Immature natural killer cell (primary cell): ENCODE measurements at regions not wholly inside any gene's neighbourhood (a gene's known extent, or its start where the extent isn't known, plus 50 kb on each side); places are given as distances from the start of the nearest gene placed in this dataset.
"Not testable (repeated sequence)": the region's sequence is repeated elsewhere in the genome, so short reads cannot be mapped to it uniquely, and the experiment has no call there.

Source experiments
- DNase-seq, 3 donors: peaks; one replicate each; pipeline ENCODE4 v3.0.0; 2022; ENCODE audit warnings: mixed read lengths in 1 of 3
- H3K27ac Mint-ChIP-seq, 6 donors: one replicate each; pipeline ENCODE4 v1.8.0; 2020; ENCODE audit warnings: mixed read lengths in 6 of 6, mild to moderate bottlenecking in 5 of 6, inconsistent platforms in 4 of 6, moderate library complexity in 3 of 6
- H3K27me3 Mint-ChIP-seq, 3 donors: one replicate each; pipeline ENCODE4 v1.8.0; 2020 to 2021; ENCODE audit warnings: low read depth in 3 of 3, mild to moderate bottlenecking in 3 of 3, mixed read lengths in 3 of 3, moderate library complexity in 3 of 3, inconsistent platforms in 1 of 3
- H3K36me3 Mint-ChIP-seq, 3 donors: one replicate each; pipeline ENCODE4 v1.8.0; 2020; ENCODE audit warnings: mixed read lengths in 3 of 3, inconsistent platforms in 2 of 3, mild to moderate bottlenecking in 2 of 3
- H3K4me1 Mint-ChIP-seq, 2 donors: one replicate each; pipeline ENCODE4 v1.8.0; 2020; ENCODE audit warnings: inconsistent platforms in 2 of 2, mild to moderate bottlenecking in 2 of 2, mixed read lengths in 2 of 2, moderate library complexity in 1 of 2
- H3K4me3 Mint-ChIP-seq, 5 donors: one replicate each; pipeline ENCODE4 v1.8.0; 2020; ENCODE audit warnings: mild to moderate bottlenecking in 5 of 5, mixed read lengths in 5 of 5, inconsistent platforms in 3 of 5, moderate library complexity in 3 of 5
- H3K9me3 Mint-ChIP-seq, 6 donors: one replicate each; pipeline ENCODE4 v1.8.0; 2020; ENCODE audit warnings: mild to moderate bottlenecking in 6 of 6, mixed read lengths in 6 of 6, inconsistent platforms in 4 of 6, moderate library complexity in 3 of 6

- H3K4me1 Mint-ChIP-seq, H3K9me3 Mint-ChIP-seq, H3K36me3 Mint-ChIP-seq, H3K27ac Mint-ChIP-seq, H3K4me3 Mint-ChIP-seq, DNase-seq, H3K27me3 Mint-ChIP-seq: not testable (repeated sequence)
Observed at GRCh38 chrX:140114059-140114458, 148.7 kb upstream of the CXorf66 start.

- H3K27me3 Mint-ChIP-seq = peaks cover 4 to 13% (median 4%) of the 10 kb centered on the region in 3 donors
- H3K27ac Mint-ChIP-seq = no peak overlapping the region
- H3K4me3 Mint-ChIP-seq = no peak overlapping the region
- no peaks in the 10 kb centered on the region for H3K4me1 Mint-ChIP-seq
- DNase-seq = no peak
- H3K36me3 Mint-ChIP-seq = no peaks in the 10 kb centered on the region
- H3K9me3 Mint-ChIP-seq = no peaks in the 10 kb centered on the region
Observed at GRCh38 chrX:140110081-140110650, 144.8 kb upstream of the CXorf66 start.

- Mint-ChIP-seq H3K4me3 (no peak overlapping the region), H3K27me3 (peaks cover 0 to 18% (median 4%) of the 10 kb centered on the region in 3 donors), H3K36me3 (no peaks in the 10 kb centered on the region), H3K27ac (no peak overlapping the region), H3K4me1 (no peaks in the 10 kb centered on the region), H3K9me3 (no peaks in the 10 kb centered on the region)
- no peak for DNase-seq
Observed at GRCh38 chrX:140104760-140105159, 139.4 kb upstream of the CXorf66 start.

- H3K27ac Mint-ChIP-seq = no peak overlapping the region
- H3K4me1 Mint-ChIP-seq = no peaks in the 10 kb centered on the region
- DNase-seq = no peak
- no peak overlapping the region for H3K4me3 Mint-ChIP-seq
- H3K36me3 Mint-ChIP-seq = no peaks in the 10 kb centered on the region
- H3K9me3 Mint-ChIP-seq = no peaks in the 10 kb centered on the region
- peaks cover 0 to 10% (median 2%) of the 10 kb centered on the region in 3 donors for H3K27me3 Mint-ChIP-seq
Observed at GRCh38 chrX:140099221-140099620, 133.9 kb upstream of the CXorf66 start.

- H3K27ac Mint-ChIP-seq = no peak overlapping the region
- peaks cover 0 to 1% (median 0%) of the 10 kb centered on the region in 6 donors for H3K9me3 Mint-ChIP-seq
- H3K27me3 Mint-ChIP-seq = peaks cover 2 to 6% (median 5%) of the 10 kb centered on the region in 3 donors
- no peak for DNase-seq
- peak overlapping the region; percentile 8 to 46 (median 21) for H3K4me3 Mint-ChIP-seq
- peaks cover 9 to 10% of the 10 kb centered on the region in 2 donors for H3K4me1 Mint-ChIP-seq
- H3K36me3 Mint-ChIP-seq = no peaks in the 10 kb centered on the region
Observed at GRCh38 chrX:140092121-140092520, 126.8 kb upstream of the CXorf66 start.

GRCh38 chrX:140091125-140091886 is 126.0 kb upstream of the CXorf66 start:
- H3K4me1 Mint-ChIP-seq = peaks cover 9 to 10% of the 10 kb centered on the region in 2 donors
- H3K4me3 Mint-ChIP-seq = peak overlapping the region; percentile 21 to 68 (median 51)

GRCh38 chrX:140090800-140091124 is 125.4 kb upstream of the CXorf66 start:
- H3K4me3 Mint-ChIP-seq = peak overlapping the region; percentile 30 to 58 (median 51)
- H3K27me3 Mint-ChIP-seq = peaks cover 2 to 6% (median 5%) of the 10 kb centered on the region in 3 donors
- peaks cover 0 to 1% (median 0%) of the 10 kb centered on the region in 6 donors for H3K9me3 Mint-ChIP-seq
- H3K4me1 Mint-ChIP-seq = peaks cover 9 to 10% of the 10 kb centered on the region in 2 donors
- H3K27ac Mint-ChIP-seq = no peak overlapping the region
- H3K36me3 Mint-ChIP-seq = no peaks in the 10 kb centered on the region
- DNase-seq = no peak

More at GRCh38 chrX:140091125-140091886, 126.0 kb upstream of the CXorf66 start:
- DNase-seq = peak; percentile 14 to 31 (median 30)
- Mint-ChIP-seq H3K27ac (no peak overlapping the region), H3K27me3 (peaks cover 2 to 6% (median 5%) of the 10 kb centered on the region in 3 donors), H3K9me3 (peaks cover 0 to 1% (median 0%) of the 10 kb centered on the region in 6 donors), H3K36me3 (no peaks in the 10 kb centered on the region)

- peaks cover 0 to 1% (median 0%) of the 10 kb centered on the region in 6 donors for H3K9me3 Mint-ChIP-seq
Observed at GRCh38 chrX:140088438-140088837, 123.1 kb upstream of the CXorf66 start.

GRCh38 chrX:140087875-140088274 is 122.6 kb upstream of the CXorf66 start:
- Mint-ChIP-seq H3K9me3 (peaks cover 0 to 1% (median 0%) of the 10 kb centered on the region in 6 donors), H3K27ac (no peak overlapping the region), H3K27me3 (peaks cover 2 to 5% (median 2%) of the 10 kb centered on the region in 3 donors), H3K4me3 (no peak overlapping the region), H3K4me1 (peaks cover 9 to 10% of the 10 kb centered on the region in 2 donors), H3K36me3 (no peaks in the 10 kb centered on the region)
- DNase-seq = no peak

More at GRCh38 chrX:140088438-140088837, 123.1 kb upstream of the CXorf66 start:
- H3K4me3 Mint-ChIP-seq = no peak overlapping the region
- H3K27me3 Mint-ChIP-seq = peaks cover 2 to 6% (median 5%) of the 10 kb centered on the region in 3 donors
- no peak overlapping the region for H3K27ac Mint-ChIP-seq
- H3K36me3 Mint-ChIP-seq = no peaks in the 10 kb centered on the region
- no peak for DNase-seq
- H3K4me1 Mint-ChIP-seq = peaks cover 9 to 10% of the 10 kb centered on the region in 2 donors

GRCh38 chrX:140086691-140087090 is 121.4 kb upstream of the CXorf66 start:
- no peak for DNase-seq
- no peak overlapping the region for H3K4me3 Mint-ChIP-seq
- peaks cover 0 to 1% (median 0%) of the 10 kb centered on the region in 6 donors for H3K9me3 Mint-ChIP-seq
- peaks cover 4 to 9% of the 10 kb centered on the region in 2 donors for H3K4me1 Mint-ChIP-seq
- H3K36me3 Mint-ChIP-seq = no peaks in the 10 kb centered on the region
- H3K27ac Mint-ChIP-seq = no peak overlapping the region
- H3K27me3 Mint-ChIP-seq = peaks cover 0 to 2% (median 1%) of the 10 kb centered on the region in 3 donors

- not testable (repeated sequence) for H3K9me3 Mint-ChIP-seq
Observed at GRCh38 chrX:140074851-140075250, 109.5 kb upstream of the CXorf66 start.

GRCh38 chrX:140071037-140071436 is 105.7 kb upstream of the CXorf66 start:
- no peak overlapping the region for H3K27ac Mint-ChIP-seq
- H3K4me3 Mint-ChIP-seq = no peak overlapping the region

More at GRCh38 chrX:140074851-140075250, 109.5 kb upstream of the CXorf66 start:
- H3K27me3 Mint-ChIP-seq, H3K4me1 Mint-ChIP-seq, H3K36me3 Mint-ChIP-seq, DNase-seq, H3K27ac Mint-ChIP-seq, H3K4me3 Mint-ChIP-seq: not testable (repeated sequence)

GRCh38 chrX:140065961-140066662 is 100.8 kb upstream of the CXorf66 start:
- Mint-ChIP-seq H3K9me3 (no peaks in the 10 kb centered on the region), H3K4me3 (no peak overlapping the region), H3K27ac (no peak overlapping the region), H3K27me3 (peaks cover 0 to 3% (median 0%) of the 10 kb centered on the region in 3 donors), H3K4me1 (no peaks in the 10 kb centered on the region), H3K36me3 (no peaks in the 10 kb centered on the region)
- DNase-seq = no peak

More at GRCh38 chrX:140071037-140071436, 105.7 kb upstream of the CXorf66 start:
- Mint-ChIP-seq H3K9me3 (no peaks in the 10 kb centered on the region), H3K27me3 (peaks cover 0 to 2% (median 0%) of the 10 kb centered on the region in 3 donors), H3K4me1 (no peaks in the 10 kb centered on the region), H3K36me3 (no peaks in the 10 kb centered on the region)
- no peak for DNase-seq

- Mint-ChIP-seq H3K4me1 (no peaks in the 10 kb centered on the region), H3K4me3 (no peak overlapping the region), H3K36me3 (no peaks in the 10 kb centered on the region), H3K27me3 (peaks cover 0 to 3% (median 0%) of the 10 kb centered on the region in 3 donors), H3K9me3 (no peaks in the 10 kb centered on the region), H3K27ac (no peak overlapping the region)
- no peak for DNase-seq
Observed at GRCh38 chrX:140064993-140065392, 99.7 kb upstream of the CXorf66 start.
